WI38 (cell line): ENCODE measurements at regions not wholly inside any gene's neighbourhood (a gene's known extent, or its start where the extent isn't known, plus 50 kb on each side); places are given as distances from the start of the nearest gene placed in this dataset.

ENCODE experiments used
- H3K4me3 ChIP-seq: 2 replicates; pipeline ENCODE4 v1.5.1; 2011; ENCODE audit warnings: low read depth, mild to moderate bottlenecking, control low read depth, low read length
- TF ChIP-seq, protein P1 (sequence below): IDR thresholded peaks from 2 replicates; pipeline ENCODE4 v1.5.1; 2012; ENCODE audit warnings: low read depth, mild to moderate bottlenecking, control low read depth, low read length

DNA sequence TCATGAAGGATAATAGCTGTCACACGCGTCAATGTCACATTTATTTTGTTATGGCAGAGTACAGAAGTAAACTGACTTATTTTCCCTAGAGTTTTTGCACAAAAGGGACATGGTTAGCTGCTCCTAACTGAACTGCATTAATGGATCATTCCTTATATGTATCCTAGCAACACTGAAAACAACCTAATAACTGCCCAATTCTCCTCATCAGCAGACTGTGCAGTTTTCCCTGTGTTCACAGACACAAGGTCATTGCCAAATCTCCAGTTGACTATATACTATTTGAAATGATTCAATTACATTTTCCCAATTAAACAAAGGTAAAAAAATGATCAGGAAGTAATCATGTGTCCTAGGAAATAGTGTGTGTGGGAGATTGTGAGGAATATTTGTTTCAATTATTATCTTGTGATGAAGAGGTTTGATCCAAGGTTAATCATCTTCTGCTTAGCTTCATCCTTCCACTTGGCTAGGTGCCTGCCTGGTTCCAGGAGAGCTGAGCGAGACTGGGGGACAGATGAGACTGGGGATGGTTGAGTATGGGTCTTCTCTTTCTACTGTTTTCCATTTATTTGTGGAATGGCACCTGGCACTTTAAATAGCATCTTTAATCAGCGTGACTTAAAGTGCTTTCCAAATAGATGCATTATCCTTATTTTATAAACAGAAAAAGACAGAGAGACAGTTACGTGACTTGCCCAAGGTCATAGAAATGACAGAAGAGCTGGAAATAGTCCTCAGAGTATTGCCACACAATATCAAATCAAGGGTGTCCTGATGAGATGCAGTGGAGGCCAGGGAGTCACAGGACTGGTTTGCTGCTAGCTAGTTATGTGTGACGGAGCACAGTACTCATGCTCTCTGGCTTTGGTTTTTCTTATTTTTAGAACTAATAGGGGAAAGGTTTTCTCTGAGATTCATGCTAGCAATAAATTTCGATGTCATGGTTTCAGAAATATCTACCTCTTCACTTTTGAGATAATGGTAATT lies 335.6 kb downstream of the PIK3C3 start:
- H3K4me3 ChIP-seq = no peak overlapping the region
- TF ChIP-seq, protein P1, sequence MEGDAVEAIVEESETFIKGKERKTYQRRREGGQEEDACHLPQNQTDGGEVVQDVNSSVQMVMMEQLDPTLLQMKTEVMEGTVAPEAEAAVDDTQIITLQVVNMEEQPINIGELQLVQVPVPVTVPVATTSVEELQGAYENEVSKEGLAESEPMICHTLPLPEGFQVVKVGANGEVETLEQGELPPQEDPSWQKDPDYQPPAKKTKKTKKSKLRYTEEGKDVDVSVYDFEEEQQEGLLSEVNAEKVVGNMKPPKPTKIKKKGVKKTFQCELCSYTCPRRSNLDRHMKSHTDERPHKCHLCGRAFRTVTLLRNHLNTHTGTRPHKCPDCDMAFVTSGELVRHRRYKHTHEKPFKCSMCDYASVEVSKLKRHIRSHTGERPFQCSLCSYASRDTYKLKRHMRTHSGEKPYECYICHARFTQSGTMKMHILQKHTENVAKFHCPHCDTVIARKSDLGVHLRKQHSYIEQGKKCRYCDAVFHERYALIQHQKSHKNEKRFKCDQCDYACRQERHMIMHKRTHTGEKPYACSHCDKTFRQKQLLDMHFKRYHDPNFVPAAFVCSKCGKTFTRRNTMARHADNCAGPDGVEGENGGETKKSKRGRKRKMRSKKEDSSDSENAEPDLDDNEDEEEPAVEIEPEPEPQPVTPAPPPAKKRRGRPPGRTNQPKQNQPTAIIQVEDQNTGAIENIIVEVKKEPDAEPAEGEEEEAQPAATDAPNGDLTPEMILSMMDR = no peak

DNA sequence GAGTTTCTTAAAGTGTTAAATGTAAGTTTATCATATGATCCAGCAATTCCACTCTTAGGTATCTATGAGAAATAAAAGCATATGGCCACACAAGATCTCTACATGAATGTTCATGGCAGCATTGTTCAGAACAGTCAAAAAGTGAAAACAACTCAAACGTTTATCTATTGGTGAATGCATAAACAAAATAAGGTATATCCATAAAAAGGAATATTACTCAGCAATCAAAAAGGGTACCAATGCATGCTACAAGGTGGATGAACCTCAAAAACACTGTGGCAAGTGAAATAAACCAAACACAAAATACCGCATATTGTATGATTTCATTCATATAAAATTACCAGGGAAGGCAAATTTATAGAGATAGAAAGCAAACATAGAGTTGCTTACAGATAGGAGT lies 337.6 kb downstream of the PIK3C3 start:
- TF ChIP-seq, protein P1 = no peak
- H3K4me3 ChIP-seq = no peak overlapping the region

DNA sequence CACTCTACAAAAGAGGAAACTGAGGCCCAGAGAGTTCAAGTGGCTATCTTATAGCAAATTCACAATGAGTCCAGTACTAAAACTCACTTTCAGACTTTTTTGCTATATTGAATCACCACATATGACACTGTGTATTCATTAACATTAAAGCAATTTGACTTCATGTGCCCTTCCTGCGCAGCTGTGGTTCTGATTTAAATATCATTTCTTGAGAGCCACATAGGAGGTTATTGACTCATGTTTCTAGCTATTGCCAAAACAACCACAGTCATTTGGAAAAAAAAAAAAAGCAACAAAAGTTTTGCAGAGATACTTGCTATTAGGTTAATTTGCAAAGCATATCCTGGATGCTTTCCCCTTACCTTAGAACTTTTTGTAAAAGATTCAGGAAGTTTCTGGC lies 341.2 kb downstream of the PIK3C3 start:
- H3K4me3 ChIP-seq = no peak overlapping the region
- TF ChIP-seq, protein P1 = no peak

DNA sequence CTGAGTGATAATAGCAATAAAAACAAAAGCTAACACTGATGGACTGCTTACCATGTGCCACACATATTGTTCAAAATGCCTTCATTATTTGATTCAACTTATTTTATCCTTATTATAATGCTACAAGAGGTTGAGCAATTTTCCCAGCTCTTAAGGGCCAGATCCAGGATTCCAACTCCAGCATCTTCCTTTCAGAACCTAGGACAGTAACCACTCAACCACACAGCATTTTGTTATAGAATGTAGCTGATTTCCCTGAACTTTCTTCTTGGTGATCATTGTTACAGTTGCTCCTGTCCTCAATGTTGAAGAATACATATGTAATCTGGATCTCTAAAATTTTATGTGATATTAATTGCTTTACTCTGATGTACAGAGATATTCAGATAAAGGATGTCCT lies 341.7 kb downstream of the PIK3C3 start:
- TF ChIP-seq, protein P1 = no peak
- H3K4me3 ChIP-seq = no peak overlapping the region

DNA sequence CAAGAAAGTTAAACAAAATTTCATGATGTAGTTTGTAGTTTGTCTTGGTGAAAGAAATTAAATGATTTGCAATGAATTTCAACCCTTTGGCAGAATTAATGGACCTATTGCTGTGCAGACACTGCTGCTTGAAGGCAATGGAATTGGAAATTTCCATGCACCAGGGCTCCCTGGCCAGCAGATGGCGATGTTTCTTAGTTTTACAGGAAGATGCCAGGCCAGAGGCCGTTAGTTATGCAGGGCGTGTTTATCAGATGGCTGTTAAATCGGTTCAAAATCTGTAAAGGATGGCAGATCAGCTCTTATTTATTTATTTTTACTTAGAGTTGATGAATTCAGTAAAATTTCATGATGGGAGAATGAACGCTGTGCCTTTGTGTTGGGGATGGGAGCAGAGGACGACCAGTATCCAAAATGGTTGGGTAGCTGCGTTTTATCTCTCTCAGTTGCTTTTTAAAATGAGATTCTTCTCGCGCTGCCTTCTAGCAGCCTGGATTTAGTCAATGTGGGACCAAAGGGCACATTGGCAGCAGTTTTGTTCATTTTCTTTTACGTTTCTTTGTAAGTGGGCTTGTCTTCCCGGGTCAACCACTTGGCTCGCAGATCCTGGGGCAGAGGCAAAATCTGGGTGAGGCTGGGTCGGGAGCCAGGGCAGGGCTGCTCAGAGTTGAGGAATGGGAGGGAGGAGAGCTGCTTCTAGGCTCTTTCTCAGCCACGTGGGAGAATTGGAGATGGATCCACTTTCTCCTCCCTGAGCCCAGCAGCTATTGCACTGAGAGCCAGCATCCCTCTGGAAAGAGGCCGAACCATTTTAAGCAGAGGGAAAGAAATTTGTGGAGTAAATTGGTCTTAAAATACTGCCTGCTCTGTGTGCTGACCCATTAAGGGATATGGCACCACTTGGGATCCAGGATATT lies 344.0 kb downstream of the PIK3C3 start:
- H3K4me3 ChIP-seq = no peak overlapping the region
- TF ChIP-seq, protein P1 = peak; percentile 68; the same call in 1 of the 2 replicates

DNA sequence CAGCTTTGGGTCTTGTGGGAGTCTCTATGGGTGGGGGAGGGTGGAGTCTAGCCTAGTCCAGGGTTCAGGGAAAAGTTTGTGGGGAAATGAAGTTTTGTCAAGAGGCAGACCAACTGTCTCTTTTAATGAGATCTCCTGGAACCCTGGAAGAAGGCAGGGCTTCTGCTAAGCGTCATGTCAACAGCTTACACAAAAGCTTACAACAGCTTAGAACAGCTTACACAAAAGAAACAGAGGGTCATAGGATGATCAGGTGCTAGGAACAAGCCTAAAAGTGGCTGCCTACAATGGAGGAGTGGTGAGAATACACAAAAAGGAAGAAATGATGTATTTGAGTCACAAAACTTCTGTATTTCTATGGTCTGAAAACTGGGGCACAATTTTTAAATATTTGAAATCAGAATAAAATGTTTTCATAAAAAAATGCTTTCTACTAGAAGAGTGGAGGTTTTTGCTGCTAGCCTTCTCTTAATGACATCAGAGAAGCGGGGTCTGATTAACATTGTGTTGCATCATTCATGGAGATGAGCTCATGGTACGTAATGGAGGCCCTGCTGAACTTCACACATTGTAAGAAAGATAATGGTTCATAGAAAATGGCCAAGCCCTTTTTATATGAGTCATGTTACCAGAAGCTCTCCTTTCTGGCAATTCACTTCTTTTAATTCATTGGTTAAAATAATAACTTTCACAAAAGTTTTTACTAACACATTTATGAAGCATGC lies 351.0 kb downstream of the PIK3C3 start:
- TF ChIP-seq, protein P1 = no peak
- no peak overlapping the region for H3K4me3 ChIP-seq
